Fibroblast of the aortic adventitia (primary cell): ENCODE measurements at regions not wholly inside any gene's neighbourhood (a gene's known extent, or its start where the extent isn't known, plus 50 kb on each side); places are given as distances from the start of the nearest gene placed in this dataset.

Experiments used
- DNase-seq: peaks from one replicate; pipeline ENCODE4 v3.0.0-alpha.2; 2010; ENCODE audit warnings: low read depth
- H3K4me3 ChIP-seq: 2 replicates; pipeline ENCODE4 v1.5.1; 2011; ENCODE audit warnings: low read depth, mild to moderate bottlenecking, control low read depth, low read length, moderate library complexity
- CTCF ChIP-seq: IDR thresholded peaks from 2 replicates; pipeline ENCODE4 v1.5.1; 2011; ENCODE audit warnings: mild to moderate bottlenecking, low read length, control low read depth, inconsistent platforms; ENCODE audit not compliant: insufficient read depth

GRCh38 chr14:81886588-81886987 is 352.9 kb upstream of the SEL1L start:
- no peak for TF ChIP-seq CTCF
- no peak overlapping the region for H3K4me3 ChIP-seq
- DNase-seq: no peak

GRCh38 chr14:81889529-81889928 is 355.9 kb upstream of the SEL1L start:
- DNase-seq: no peak
- no peak for TF ChIP-seq CTCF
- H3K4me3 ChIP-seq: no peak overlapping the region

- no peak for TF ChIP-seq CTCF
- no peak for DNase-seq
- no peak overlapping the region for H3K4me3 ChIP-seq
These were observed 356.4 kb upstream of the SEL1L start for GRCh38 chr14:81890020-81890419.

- no peak overlapping the region for H3K4me3 ChIP-seq
- no peak for DNase-seq
- TF ChIP-seq CTCF: no peak
These were observed 369.8 kb upstream of the SEL1L start for GRCh38 chr14:81903477-81903876.

- H3K4me3 ChIP-seq: no peak overlapping the region
- no peak for DNase-seq
- TF ChIP-seq CTCF: no peak
These were observed 393.4 kb upstream of the SEL1L start for GRCh38 chr14:81927070-81927469.

GRCh38 chr14:81931828-81932227 is 398.2 kb upstream of the SEL1L start:
- H3K4me3 ChIP-seq: no peak overlapping the region
- DNase-seq: no peak
- TF ChIP-seq CTCF: no peak

GRCh38 chr14:81936348-81936747 is 402.7 kb upstream of the SEL1L start:
- DNase-seq: no peak
- no peak for TF ChIP-seq CTCF

More at GRCh38 chr14:81936348-81936747, 402.7 kb upstream of the SEL1L start:
- H3K4me3 ChIP-seq: no peak overlapping the region
